ENCODE measurements at regions not wholly inside any gene's neighbourhood (a gene's known extent, or its start where the extent isn't known, plus 50 kb on each side); places are given as distances from the start of the nearest gene placed in this dataset.

GRCh38 chr10:1882728-1883127 lies 145.4 kb upstream of the ADARB2 start:
- H3K4me3 Mint-ChIP-seq = no peak overlapping the region
- peaks cover 0 to 2% (median 0%) of the 10 kb centered on the region in 3 donors for H3K9me3 ChIP-seq (ENCODE audit: control extremely low read depth in 1 of 3, control insufficient read depth in 2 of 3, insufficient read depth in 1 of 3, low read length in 2 of 3)
- no peak overlapping the region for H3K27ac ChIP-seq (ENCODE audit: low read length in 2 of 2)
- no peaks in the 10 kb centered on the region for H3K36me3 ChIP-seq (replicated peaks in 1 of 2; ENCODE audit: control extremely low read depth in 1 of 2, control insufficient read depth in 1 of 2, extremely low read depth in 1 of 2, insufficient read depth in 2 of 2, low read length in 1 of 2)
- 83% methylated on average over 1 of the region's 4 CpGs for WGBS (ENCODE audit: insufficient coverage)
- H3K4me3 ChIP-seq (ENCODE audit: control extremely low read depth in 1 of 5, extremely low read depth in 1 of 5, insufficient read depth in 1 of 5, low read depth in 2 of 5, low read length in 4 of 5) = no peak overlapping the region
- no peaks in the 10 kb centered on the region for H4K20me1 ChIP-seq (ENCODE audit: control insufficient read depth, insufficient read depth, low read length, poor library complexity, severe bottlenecking)
- intact Hi-C loops (cut with micrococcal nuclease) = no loop called here
- H3K4me2 ChIP-seq (replicated peaks; ENCODE audit: low read depth, low read length, poor library complexity, severe bottlenecking) = no peak overlapping the region
- H3K27me3 ChIP-seq (replicated peaks in 1 of 4; ENCODE audit: control extremely low read depth in 1 of 4, control insufficient read depth in 3 of 4, insufficient read depth in 4 of 4, low read length in 3 of 4) = no peaks in the 10 kb centered on the region
- no peak for DNase-seq
- CTCF ChIA-PET = no interaction called here
- H3K9me3 Mint-ChIP-seq (ENCODE audit: insufficient read depth) = peaks cover 2% of the 10 kb centered on the region
- H2AFZ ChIP-seq (ENCODE audit: insufficient read depth, low read depth, low read length, poor library complexity, severe bottlenecking) = no peak overlapping the region
- H3K4me1 ChIP-seq (ENCODE audit: control insufficient read depth in 2 of 2, insufficient read depth in 2 of 2, low read length in 2 of 2) = no peaks in the 10 kb centered on the region
- peaks cover 7% of the 10 kb centered on the region for H3K27me3 Mint-ChIP-seq
- TF ChIP-seq CTCF (IDR thresholded peaks at IDR 0.05) = no peak
- no peak for TF ChIP-seq EZH2 (IDR thresholded peaks at IDR 0.05; ENCODE audit: borderline replicate concordance, insufficient read depth, low read depth, low read length, poor library complexity, severe bottlenecking)
- POLR2A ChIA-PET = no interaction called here
- H3K27ac Mint-ChIP-seq = no peak overlapping the region
- H3K9ac ChIP-seq (ENCODE audit: low read length) = no peak overlapping the region
- no peaks in the 10 kb centered on the region for H3K4me1 Mint-ChIP-seq
- no peak for ATAC-seq (ENCODE audit: low read depth)
- H3K79me2 ChIP-seq (ENCODE audit: control insufficient read depth, insufficient read depth, low read length) = no peaks in the 10 kb centered on the region

- Mint-ChIP-seq H3K9me3 (ENCODE audit: insufficient read depth) (peaks cover 2% of the 10 kb centered on the region), H3K4me1 (no peaks in the 10 kb centered on the region), H3K27ac (no peak overlapping the region), H3K4me3 (no peak overlapping the region), H3K27me3 (peaks cover 7% of the 10 kb centered on the region)
- no peak overlapping the region for H3K4me2 ChIP-seq (replicated peaks; ENCODE audit: low read depth, low read length, poor library complexity, severe bottlenecking)
- no peak overlapping the region for H2AFZ ChIP-seq (ENCODE audit: insufficient read depth, low read depth, low read length, poor library complexity, severe bottlenecking)
- POLR2A ChIA-PET = no interaction called here
- H3K36me3 ChIP-seq (replicated peaks in 1 of 2; ENCODE audit: control extremely low read depth in 1 of 2, control insufficient read depth in 1 of 2, extremely low read depth in 1 of 2, insufficient read depth in 2 of 2, low read length in 1 of 2) = no peaks in the 10 kb centered on the region
- H3K27ac ChIP-seq (ENCODE audit: low read length in 2 of 2) = no peak overlapping the region
- TF ChIP-seq CTCF (IDR thresholded peaks at IDR 0.05) = no peak
- no peak for TF ChIP-seq EZH2 (IDR thresholded peaks at IDR 0.05; ENCODE audit: borderline replicate concordance, insufficient read depth, low read depth, low read length, poor library complexity, severe bottlenecking)
- H3K9me3 ChIP-seq (ENCODE audit: control extremely low read depth in 1 of 3, control insufficient read depth in 2 of 3, insufficient read depth in 1 of 3, low read length in 2 of 3) = peaks cover 0 to 2% (median 0%) of the 10 kb centered on the region in 3 donors
- no peak for DNase-seq
- no peaks in the 10 kb centered on the region for H3K27me3 ChIP-seq (replicated peaks in 1 of 4; ENCODE audit: control extremely low read depth in 1 of 4, control insufficient read depth in 3 of 4, insufficient read depth in 4 of 4, low read length in 3 of 4)
- WGBS (ENCODE audit: insufficient coverage) = 89% methylated on average over 10 of the region's 12 CpGs
- H4K20me1 ChIP-seq (ENCODE audit: control insufficient read depth, insufficient read depth, low read length, poor library complexity, severe bottlenecking) = no peaks in the 10 kb centered on the region
- no peaks in the 10 kb centered on the region for H3K79me2 ChIP-seq (ENCODE audit: control insufficient read depth, insufficient read depth, low read length)
- H3K4me3 ChIP-seq (ENCODE audit: control extremely low read depth in 1 of 5, extremely low read depth in 1 of 5, insufficient read depth in 1 of 5, low read depth in 2 of 5, low read length in 4 of 5) = no peak overlapping the region
- intact Hi-C loops (cut with micrococcal nuclease) = no loop called here
- no peaks in the 10 kb centered on the region for H3K4me1 ChIP-seq (ENCODE audit: control insufficient read depth in 2 of 2, insufficient read depth in 2 of 2, low read length in 2 of 2)
- no peak for ATAC-seq (ENCODE audit: low read depth)
- CTCF ChIA-PET = no interaction called here
- H3K9ac ChIP-seq (ENCODE audit: low read length) = no peak overlapping the region
Observed at GRCh38 chr10:1882180-1882579, 144.9 kb upstream of the ADARB2 start.

All from B cell (primary cell).